ENCODE measurements at regions not wholly inside any gene's neighbourhood (a gene's known extent, or its start where the extent isn't known, plus 50 kb on each side); places are given as distances from the start of the nearest gene placed in this dataset.

GRCh38 chr2:52428224-52428623 is 1339.4 kb upstream of the CHAC2 start:
- TF ChIP-seq CTCF (IDR thresholded peaks at IDR 0.05; ENCODE audit: low read length) (no peak), EZH2phosphoT487 (IDR thresholded peaks at IDR 0.05; ENCODE audit: low read length) (no peak)
